Myocyte (in vitro differentiated cells): ENCODE measurements at regions not wholly inside any gene's neighbourhood (a gene's known extent, or its start where the extent isn't known, plus 50 kb on each side); places are given as distances from the start of the nearest gene placed in this dataset.

Experiments
- DNase-seq: peaks from one replicate; pipeline ENCODE4 v3.0.0-alpha.2; 2012; ENCODE audit warnings: low read depth

GRCh38 chr15:94015324-94015723 lies 216.0 kb upstream of the MCTP2 start:
- no peak for DNase-seq

GRCh38 chr15:94008104-94009074 lies 223.0 kb upstream of the MCTP2 start:
- no peak for DNase-seq

GRCh38 chr15:94004697-94005096 lies 226.7 kb upstream of the MCTP2 start:
- no peak for DNase-seq

GRCh38 chr15:94002041-94002440 lies 229.3 kb upstream of the MCTP2 start:
- no peak for DNase-seq

- DNase-seq: no peak
These were observed 230.0 kb upstream of the MCTP2 start for GRCh38 chr15:94001255-94001801.

- no peak for DNase-seq
These were observed 230.8 kb upstream of the MCTP2 start for GRCh38 chr15:94000606-94001005.

- DNase-seq: no peak
These were observed 234.2 kb upstream of the MCTP2 start for GRCh38 chr15:93997071-93997658.

- no peak for DNase-seq
These were observed 241.8 kb upstream of the MCTP2 start for GRCh38 chr15:93989440-93989998.

- DNase-seq: no peak
These were observed 244.3 kb upstream of the MCTP2 start for GRCh38 chr15:93987068-93987467.

- no peak for DNase-seq
These were observed 244.9 kb upstream of the MCTP2 start for GRCh38 chr15:93986400-93986984.

- DNase-seq: no peak
These were observed 245.4 kb upstream of the MCTP2 start for GRCh38 chr15:93985925-93986324.

GRCh38 chr15:93985176-93985575 lies 246.2 kb upstream of the MCTP2 start:
- no peak for DNase-seq

- no peak for DNase-seq
These were observed 247.8 kb upstream of the MCTP2 start for GRCh38 chr15:93983526-93983925.

GRCh38 chr15:93982226-93982727 lies 249.1 kb upstream of the MCTP2 start:
- no peak for DNase-seq

GRCh38 chr15:93981706-93982105 lies 249.7 kb upstream of the MCTP2 start:
- DNase-seq: no peak

- DNase-seq: no peak
These were observed 251.0 kb upstream of the MCTP2 start for GRCh38 chr15:93980261-93980911.

GRCh38 chr15:93974804-93975481 lies 256.4 kb upstream of the MCTP2 start:
- no peak for DNase-seq

- no peak for DNase-seq
These were observed 258.1 kb upstream of the MCTP2 start for GRCh38 chr15:93973287-93973686.

- no peak for DNase-seq
These were observed 262.6 kb upstream of the MCTP2 start for GRCh38 chr15:93968773-93969172.

- DNase-seq: no peak
These were observed 266.0 kb upstream of the MCTP2 start for GRCh38 chr15:93965304-93965908.
